Renal pelvis (tissue), 1 donor: ENCODE measurements at regions not wholly inside any gene's neighbourhood (a gene's known extent, or its start where the extent isn't known, plus 50 kb on each side); places are given as distances from the start of the nearest gene placed in this dataset.

Experiments used
- DNase-seq: peaks from one replicate; pipeline ENCODE4 v3.0.0-alpha.2; 2013

- DNase-seq, result no peak
These were observed 50.7 kb upstream of the NOCT start for GRCh38 chr4:138964716-138965426.

- DNase-seq, result no peak
These were observed 52.2 kb upstream of the NOCT start for GRCh38 chr4:138963412-138963811.

- no peak for DNase-seq
These were observed 53.9 kb upstream of the NOCT start for GRCh38 chr4:138961664-138962063.

GRCh38 chr4:138961129-138961528, 54.5 kb upstream of the NOCT start:
- no peak for DNase-seq

- DNase-seq, result no peak
These were observed 55.3 kb upstream of the NOCT start for GRCh38 chr4:138960175-138960710.

GRCh38 chr4:138959097-138959815, 56.3 kb upstream of the NOCT start:
- no peak for DNase-seq

DNA sequence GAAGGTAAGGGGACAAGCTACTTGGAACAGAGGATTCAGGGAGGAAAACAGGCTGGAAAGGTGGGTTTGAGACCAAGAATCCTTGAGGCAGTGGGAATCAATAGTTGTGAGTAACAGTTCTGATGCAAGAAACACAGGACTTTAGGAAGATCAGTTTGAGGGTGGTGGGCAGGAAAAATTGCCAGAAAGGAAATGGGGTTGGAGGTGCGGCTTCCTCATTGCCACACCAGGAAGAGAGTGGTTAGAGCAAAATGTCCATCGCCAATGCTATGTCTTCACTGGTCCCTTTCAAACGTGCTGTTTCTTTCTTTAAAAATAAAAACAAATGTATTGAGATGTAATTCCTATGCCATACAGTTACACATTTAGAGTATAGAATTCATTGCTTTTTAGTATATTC, 57.1 kb upstream of the NOCT start:
- DNase-seq, result no peak

- DNase-seq, result no peak
These were observed 58.3 kb upstream of the NOCT start for GRCh38 chr4:138957302-138957701.

GRCh38 chr4:138954428-138954827, 61.2 kb upstream of the NOCT start:
- DNase-seq, result no peak

GRCh38 chr4:138953961-138954371, 61.6 kb upstream of the NOCT start:
- no peak for DNase-seq

- DNase-seq, result no peak
These were observed 63.2 kb upstream of the NOCT start for GRCh38 chr4:138952411-138952810.

DNA sequence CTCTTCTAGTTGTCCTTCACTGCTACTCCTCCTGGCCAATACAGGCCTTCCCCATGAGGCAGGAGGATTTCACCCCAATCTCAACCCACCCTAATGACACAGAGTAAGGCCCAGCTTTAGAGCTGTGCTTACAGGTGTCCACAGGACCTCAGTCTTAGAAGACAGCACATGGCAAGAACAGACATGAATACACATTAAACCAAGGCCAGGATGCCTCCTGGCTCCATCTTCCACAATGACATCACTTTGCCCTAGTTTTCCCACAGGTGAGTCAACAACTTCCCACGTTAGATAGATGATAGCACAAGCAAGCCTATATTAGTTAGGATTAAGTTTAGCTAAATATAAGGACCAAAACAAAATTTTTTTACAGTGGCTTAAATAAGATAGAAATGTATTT, 63.8 kb upstream of the NOCT start:
- DNase-seq, result no peak

DNA sequence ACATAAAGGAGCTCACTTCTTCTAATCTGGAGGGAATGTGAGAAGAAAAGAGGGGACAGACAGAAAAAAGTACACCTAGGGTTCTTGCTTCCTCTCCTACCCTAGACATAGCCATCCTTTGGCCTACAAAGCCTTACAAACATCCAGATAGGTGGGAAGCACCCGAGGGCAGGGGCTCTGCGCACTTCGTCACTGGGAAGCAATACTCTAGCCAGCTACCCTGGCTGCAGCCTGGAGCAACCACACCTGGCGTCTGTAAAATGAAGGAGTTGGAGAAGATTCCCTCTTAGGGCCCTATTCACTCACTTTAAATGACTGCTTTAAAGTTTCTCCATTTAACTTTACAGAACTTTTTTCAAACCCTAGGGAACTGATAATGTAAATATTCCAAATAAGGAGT, 65.7 kb upstream of the NOCT start:
- DNase-seq, result no peak

GRCh38 chr4:138948918-138949317, 66.7 kb upstream of the NOCT start:
- no peak for DNase-seq

DNA sequence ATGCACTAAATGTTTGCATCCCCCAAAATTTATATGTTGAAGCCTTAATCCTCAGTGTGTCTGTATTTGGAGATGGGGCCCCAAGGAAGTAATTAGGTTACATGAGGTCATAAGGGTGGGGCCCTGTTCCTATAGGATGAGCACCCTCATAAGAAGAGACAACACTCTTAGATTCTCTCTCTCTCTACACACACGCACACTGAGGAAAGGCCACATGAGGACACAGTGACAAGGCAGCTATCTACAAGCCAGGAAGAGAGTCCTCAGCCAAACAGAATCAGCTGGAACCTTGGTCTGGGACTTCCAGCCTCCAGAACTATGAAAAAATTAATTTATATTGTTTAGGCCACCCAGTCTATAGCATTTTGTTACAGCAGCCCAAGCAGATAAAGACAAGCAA, 69.3 kb upstream of the NOCT start:
- DNase-seq, result no peak

- DNase-seq, result no peak
These were observed 69.7 kb upstream of the NOCT start for GRCh38 chr4:138945840-138946239.

- DNase-seq, result no peak
These were observed 70.2 kb upstream of the NOCT start for GRCh38 chr4:138945401-138945800.

DNA sequence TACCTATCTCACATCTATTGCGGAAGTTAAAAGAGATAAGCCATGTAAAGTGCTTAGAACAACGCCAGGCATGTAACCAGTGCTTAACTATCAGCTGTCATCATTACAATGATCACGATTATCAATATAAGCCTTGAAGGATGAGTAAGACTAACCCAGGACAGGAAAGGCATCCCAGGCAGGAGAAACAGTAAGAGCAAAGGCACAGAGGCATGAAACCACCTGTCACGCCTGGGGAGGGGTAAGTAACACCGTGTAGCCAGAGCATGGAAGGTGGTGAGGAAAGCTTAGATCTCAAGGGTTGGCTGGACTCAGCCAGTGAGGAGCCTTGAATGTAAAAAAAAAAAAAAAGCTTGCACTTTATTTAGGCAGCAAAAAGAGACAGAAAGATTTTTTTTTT, 71.7 kb upstream of the NOCT start:
- no peak for DNase-seq

- no peak for DNase-seq
These were observed 74.5 kb upstream of the NOCT start for GRCh38 chr4:138941037-138941436.

DNA sequence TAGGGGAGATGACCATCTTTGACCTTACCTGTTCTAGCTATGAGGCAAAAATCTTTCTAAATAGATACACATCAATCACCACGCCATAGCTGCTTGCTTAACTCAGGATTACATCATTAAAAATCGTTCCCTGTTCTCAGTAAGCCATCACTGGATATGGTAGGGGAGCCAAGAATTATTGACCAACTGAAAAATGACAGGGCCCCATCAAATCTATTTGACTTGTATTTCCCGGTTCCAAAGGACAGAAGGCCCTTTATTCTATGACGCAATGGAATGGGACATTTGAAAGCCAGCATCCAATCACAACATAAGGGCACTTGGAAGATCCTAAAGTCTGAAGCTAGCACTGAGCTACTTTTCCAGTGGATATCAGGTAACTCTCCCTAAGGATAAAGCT, 75.6 kb upstream of the NOCT start:
- DNase-seq, result no peak

DNA sequence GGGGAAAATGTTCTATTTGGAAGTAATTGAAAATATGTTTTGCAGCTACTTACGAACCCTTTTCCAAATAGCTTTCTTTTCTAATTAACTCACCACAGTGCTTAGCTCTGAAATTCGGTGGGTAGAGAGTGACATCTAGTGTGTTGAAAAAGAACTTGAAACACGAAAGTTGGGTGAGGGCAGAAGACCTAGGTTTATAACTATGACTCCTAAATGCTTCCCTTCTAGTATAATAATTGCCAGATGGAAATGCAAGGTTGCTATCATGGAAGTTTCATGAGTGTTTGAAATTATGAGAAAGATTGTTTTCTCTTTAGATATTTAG, 77.3 kb upstream of the NOCT start:
- DNase-seq, result peak; percentile 45

DNA sequence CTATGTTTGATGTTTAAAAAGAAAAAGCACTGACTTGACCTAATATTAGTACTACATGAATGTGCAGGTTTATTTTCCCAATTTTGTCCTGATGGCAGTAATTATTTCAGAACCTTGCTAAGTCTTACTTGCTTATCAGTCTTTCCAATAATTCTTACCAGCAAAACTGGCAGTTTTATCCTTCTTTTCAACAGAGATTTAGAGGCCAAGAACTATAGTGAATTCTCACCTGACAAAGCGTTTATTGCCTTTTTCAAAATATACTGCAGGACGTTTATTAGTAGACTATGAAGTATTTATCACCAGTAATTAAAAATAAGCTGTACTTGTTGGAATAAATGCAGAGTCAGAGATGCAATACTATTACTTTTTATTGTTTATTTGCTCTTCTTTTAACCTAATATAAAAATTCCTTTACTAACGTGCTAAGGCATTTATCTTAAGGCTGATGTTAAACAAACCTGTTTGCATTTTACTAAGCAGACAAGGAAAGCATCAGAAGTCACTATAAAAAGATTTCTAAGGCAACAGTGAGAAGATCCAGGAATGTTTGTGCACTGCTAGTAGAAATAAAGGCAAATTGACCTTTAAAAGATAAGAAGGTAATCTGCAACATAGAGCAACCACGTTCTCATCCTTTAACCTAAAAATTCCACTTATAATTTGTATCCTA, 80.3 kb upstream of the NOCT start:
- no peak for DNase-seq

DNA sequence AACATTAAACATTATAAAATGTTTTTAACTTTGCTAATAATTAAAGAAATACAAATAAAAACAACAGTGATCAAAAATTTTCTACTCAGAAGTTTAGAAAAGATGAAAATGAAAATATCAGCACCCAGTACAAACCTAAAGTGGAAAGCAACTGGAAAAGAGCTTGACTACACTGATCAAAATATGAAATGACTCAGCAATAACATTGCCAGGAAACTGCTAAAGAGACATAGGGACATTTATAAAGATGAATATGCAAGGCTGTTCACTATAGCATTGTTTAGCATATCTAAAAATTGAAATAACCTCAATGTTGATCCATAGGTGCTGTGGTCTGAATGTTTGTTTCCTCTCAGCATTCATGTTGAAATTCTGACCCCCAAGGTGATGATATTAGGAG, 88.5 kb upstream of the NOCT start:
- DNase-seq, result no peak
